Endothelial cell of umbilical vein (primary cell): ENCODE measurements at regions not wholly inside any gene's neighbourhood (a gene's known extent, or its start where the extent isn't known, plus 50 kb on each side); places are given as distances from the start of the nearest gene placed in this dataset.

Source experiments
- BruUV-seq: library from RNA; stranded (reverse); fragments of 400-500 nt; replicated peaks from 2 replicates; lab custom pipeline; 2021; lab: Mats Ljungman, UMichigan
- CTCF ChIA-PET: fragments of 300-600, 350-600 bp; sonication (Branson Sonifier 250); formaldehyde crosslinking; loops from one replicate; lab custom pipeline; 2021; ENCODE audit warnings: antibody characterized with exemption, inconsistent platforms; lab: Charles Lee
- POLR2A ChIA-PET: fragments of 300-600, 350-600 bp; sonication (Branson Sonifier 250); formaldehyde crosslinking; loops from one replicate; lab custom pipeline; 2021; ENCODE audit warnings: antibody characterized with exemption, inconsistent platforms; lab: Charles Lee
- DNase-seq: peaks from one replicate; pipeline ENCODE4 v3.0.0-alpha.2; 2011; ENCODE audit warnings: low read depth, low spot score
- FAIRE-seq: peaks from 2 replicates; lab custom pipeline; 2011; peaks lifted over from hg19 to GRCh38; lab: Jason Lieb, UNC
- H2AFZ ChIP-seq: 2 replicates; pipeline ENCODE4 v1.6.0; 2012; ENCODE audit warnings: low read depth, low read length, control low read depth, inconsistent platforms
- H3K27ac ChIP-seq: 2 replicates; pipeline ENCODE4 v1.5.1; 2011; ENCODE audit warnings: low read depth, mild to moderate bottlenecking, control low read depth, low read length, moderate library complexity; ENCODE audit not compliant: insufficient read depth
- H3K27me3 ChIP-seq, 2 experiments: 2 replicates each; pipeline versions ENCODE4 v1.6.0 to v1.6.1; 2011; ENCODE audit warnings: low read length in 2 of 2, mixed read lengths in 1 of 2; ENCODE audit not compliant: control insufficient read depth in 2 of 2, insufficient read depth in 2 of 2
- H3K36me3 ChIP-seq, 2 experiments: 2 replicates in 1 of 2; 3 replicates in 1 of 2; pipeline ENCODE4 v1.5.1; 2011; ENCODE audit warnings: low read length in 2 of 2, mild to moderate bottlenecking in 1 of 2, moderate library complexity in 1 of 2; ENCODE audit not compliant: control insufficient read depth in 2 of 2, insufficient read depth in 2 of 2; ENCODE audit errors: extremely low read depth in 1 of 2
- H3K4me1 ChIP-seq: 3 replicates; pipeline ENCODE4 v1.5.1; 2011; ENCODE audit warnings: mild to moderate bottlenecking, low read length; ENCODE audit not compliant: control insufficient read depth, insufficient read depth; ENCODE audit errors: extremely low read depth
- H3K4me2 ChIP-seq: 2 replicates; pipeline ENCODE4 v1.6.1; 2011; ENCODE audit warnings: low read length, control low read depth, mixed read lengths; ENCODE audit not compliant: insufficient read depth
- H3K4me3 ChIP-seq, 3 experiments: fragments of 200-600 bp in 1 of 3; sonication (generic), shearing (Covaris generic) in 1 of 3; replicated peaks in 1 of 3; 2 replicates each; pipeline ENCODE4 v1.5.1; 2011 to 2016; ENCODE audit warnings: control low read depth in 3 of 3, low read length in 3 of 3, mild to moderate bottlenecking in 2 of 3, inconsistent platforms in 1 of 3, low read depth in 1 of 3, moderate library complexity in 1 of 3; ENCODE audit not compliant: insufficient read depth in 1 of 3
- H3K79me2 ChIP-seq: 2 replicates; pipeline ENCODE4 v1.6.0; 2012; ENCODE audit warnings: low read length, inconsistent platforms; ENCODE audit not compliant: control insufficient read depth, insufficient read depth
- H3K9ac ChIP-seq: replicated peaks from 2 replicates; pipeline ENCODE3; 2011; ENCODE audit warnings: low read length, control low read depth; ENCODE audit not compliant: insufficient read depth; ENCODE audit errors: extremely low read depth
- H3K9me1 ChIP-seq: replicated peaks from 3 replicates; pipeline ENCODE4 v1.6.0; 2011; ENCODE audit warnings: mild to moderate bottlenecking, low read length; ENCODE audit not compliant: control insufficient read depth, insufficient read depth; ENCODE audit errors: extremely low read depth
- H3K9me3 ChIP-seq: replicated peaks from 2 replicates; pipeline ENCODE4 v1.5.1; 2012; ENCODE audit warnings: low read length, inconsistent platforms; ENCODE audit not compliant: control insufficient read depth, insufficient read depth
- H4K20me1 ChIP-seq: replicated peaks from 2 replicates; pipeline ENCODE3; 2011; ENCODE audit warnings: mild to moderate bottlenecking, low read length; ENCODE audit not compliant: control insufficient read depth, insufficient read depth; ENCODE audit errors: extremely low read depth
- CTCF ChIP-seq, 2 donors: IDR thresholded peaks; 1 replicate in 1 of 2; 2 replicates in 1 of 2; pipeline ENCODE4 v1.5.1; 2011; ENCODE audit warnings: low read length in 2 of 2, mild to moderate bottlenecking in 2 of 2, moderate library complexity in 2 of 2, control low read depth in 1 of 2, inconsistent platforms in 1 of 2, low read depth in 1 of 2; ENCODE audit not compliant: insufficient read depth in 1 of 2; ENCODE audit errors: extremely low read depth in 1 of 2
- EZH2 ChIP-seq: IDR thresholded peaks from 2 replicates; pipeline ENCODE4 v1.6.1; 2012; ENCODE audit warnings: borderline replicate concordance, low read depth, mild to moderate bottlenecking, moderate library complexity, low read length, inconsistent platforms; ENCODE audit not compliant: severe bottlenecking
- FOS ChIP-seq: IDR thresholded peaks from 2 replicates; pipeline ENCODE4 v1.6.1; 2011; ENCODE audit warnings: mild to moderate bottlenecking, low read length, moderate library complexity, borderline replicate concordance; ENCODE audit not compliant: insufficient read depth
- GATA2 ChIP-seq: IDR thresholded peaks from 2 replicates; pipeline ENCODE4 v1.7.0; 2011; ENCODE audit warnings: low read depth, mild to moderate bottlenecking, moderate library complexity, mixed read lengths, low read length; ENCODE audit not compliant: insufficient read length, insufficient read depth
- JUN ChIP-seq: IDR thresholded peaks from 2 replicates; pipeline ENCODE4 v1.6.1; 2011; ENCODE audit warnings: borderline replicate concordance, low read depth; ENCODE audit not compliant: insufficient read length, insufficient read depth
- MAX ChIP-seq: IDR thresholded peaks from 2 replicates; pipeline ENCODE4 v1.6.1; 2011; ENCODE audit not compliant: insufficient read depth, insufficient read length
- MYC ChIP-seq: IDR thresholded peaks from one replicate; pipeline ENCODE4 v1.6.1; 2011; ENCODE audit warnings: mild to moderate bottlenecking, low read depth, low read length
- POLR2A ChIP-seq: IDR thresholded peaks from 2 replicates; pipeline ENCODE4 v1.6.1; 2012; ENCODE audit warnings: low read depth, mild to moderate bottlenecking, control low read depth, low read length
- POLR2AphosphoS5 ChIP-seq: IDR thresholded peaks from 2 replicates; pipeline ENCODE4 v1.6.1; 2012; ENCODE audit warnings: low read depth, mild to moderate bottlenecking, control low read depth, low read length, moderate library complexity; ENCODE audit not compliant: insufficient read depth
- dilution Hi-C: fragments of 300-500 bp; cut with MboI; formaldehyde crosslinking; loops from one replicate; pipeline ENCODE4 v1.15.0; 2019; ENCODE audit warnings: low sequenced_read_pairs; ENCODE audit not compliant: extremely low pct_ligation_motif_present
- intact Hi-C: fragments of 100-400 bp; cut with micrococcal nuclease; formaldehyde crosslinking; loops from one replicate; pipeline ENCODE4 v1.10.0; 2022

- no peaks in the 10 kb centered on the region for H3K36me3 ChIP-seq
- BruUV-seq, result no TSS peak
- ChIA-PET POLR2A (no interaction called here), CTCF (no interaction called here)
- no peaks in the 10 kb centered on the region for H3K27me3 ChIP-seq
- no peaks in the 10 kb centered on the region for H4K20me1 ChIP-seq
- H3K4me2 ChIP-seq, result no peak overlapping the region
- DNase-seq (no peak), FAIRE-seq (no peak)
- H3K9ac ChIP-seq, result no peak overlapping the region
- TF ChIP-seq CTCF (IDR thresholded peaks at IDR 0.05; ENCODE audit: extremely low read depth in 1 of 2, insufficient read depth in 1 of 2, low read depth in 1 of 2, low read length in 2 of 2), result no peak
- no peak for TF ChIP-seq MYC
- TF ChIP-seq EZH2, result no peak
- H3K79me2 ChIP-seq, result no peaks in the 10 kb centered on the region
- H3K9me1 ChIP-seq, result no peaks in the 10 kb centered on the region
- no peak overlapping the region for H3K4me3 ChIP-seq
- no peaks in the 10 kb centered on the region for H3K9me3 ChIP-seq
- H3K27ac ChIP-seq, result no peak overlapping the region
- intact Hi-C loops, result no loop called here
- no peaks in the 10 kb centered on the region for H3K4me1 ChIP-seq
- dilution Hi-C loops, result no loop called here
- no peak overlapping the region for H2AFZ ChIP-seq
Measured at GRCh38 chr7:85498031-85498430, 311.2 kb upstream of the SEMA3D start.

GRCh38 chr7:85489498-85489897 is 302.6 kb upstream of the SEMA3D start:
- H3K27ac ChIP-seq, result no peak overlapping the region
- ChIA-PET CTCF (interaction anchor here (0.9 kb wide), 1 partner anchor 8 kb away, joined by 3 read pairs; no protein-coding TSS in a partner anchor), POLR2A (interaction anchor here (0.6 kb wide), 1 partner anchor 1419 kb away, joined by 3 read pairs; no protein-coding TSS in a partner anchor)
- H2AFZ ChIP-seq, result no peak overlapping the region
- no TSS peak for BruUV-seq
- dilution Hi-C loops, result no loop called here
- H3K9me3 ChIP-seq, result no peaks in the 10 kb centered on the region
- H3K79me2 ChIP-seq, result no peaks in the 10 kb centered on the region
- H3K27me3 ChIP-seq, result no peaks in the 10 kb centered on the region
- no peak overlapping the region for H3K4me2 ChIP-seq
- TF ChIP-seq POLR2AphosphoS5, result no peak
- no peak for TF ChIP-seq POLR2A
- no peak for TF ChIP-seq GATA2
- TF ChIP-seq MAX, result no peak
- no peak for TF ChIP-seq CTCF (IDR thresholded peaks at IDR 0.05; ENCODE audit: extremely low read depth in 1 of 2, insufficient read depth in 1 of 2, low read depth in 1 of 2, low read length in 2 of 2)
- no peak for TF ChIP-seq MYC
- no peak for TF ChIP-seq EZH2
- no peak for TF ChIP-seq JUN
- no peak for TF ChIP-seq FOS
- H3K36me3 ChIP-seq, result no peaks in the 10 kb centered on the region
- no peaks in the 10 kb centered on the region for H3K9me1 ChIP-seq
- no peak overlapping the region for H3K9ac ChIP-seq
- H3K4me1 ChIP-seq, result no peaks in the 10 kb centered on the region
- H4K20me1 ChIP-seq, result no peaks in the 10 kb centered on the region
- DNase-seq (no peak), FAIRE-seq (no peak)
- intact Hi-C loops, result no loop called here
- H3K4me3 ChIP-seq, result no peak overlapping the region
